Activated CD8-positive, alpha-beta T cell treated with anti-CD3 and anti-CD28 coated beads for 36 hours (primary cell): ENCODE measurements at regions not wholly inside any gene's neighbourhood (a gene's known extent, or its start where the extent isn't known, plus 50 kb on each side); places are given as distances from the start of the nearest gene placed in this dataset.

Experiments used
- ATAC-seq: fragments of 200-7000 bp; cut with Tn5 transposase; one replicate; pipeline ENCODE4 v1.10.0; 2021; ENCODE audit warnings: mild to moderate bottlenecking, moderate library complexity
- CTCF ChIA-PET: fragments of 350-600 bp; sonication (Branson Sonifier 250); formaldehyde crosslinking; loops from one replicate; lab custom pipeline; 2021; ENCODE audit warnings: antibody characterized with exemption; lab: Charles Lee
- POLR2A ChIA-PET: fragments of 350-600 bp; sonication (Branson Sonifier 250); formaldehyde crosslinking; loops from one replicate; lab custom pipeline; 2021; ENCODE audit warnings: antibody characterized with exemption; lab: Charles Lee
- DNase-seq: peaks from one replicate; pipeline ENCODE4 v3.0.0-alpha.2; 2020
- H3K27ac Mint-ChIP-seq: one replicate; pipeline ENCODE4 v1.8.0; 2021; ENCODE audit warnings: mild to moderate bottlenecking, mixed read lengths
- H3K27me3 Mint-ChIP-seq: one replicate; pipeline ENCODE4 v1.8.0; 2021; ENCODE audit warnings: mixed read lengths
- H3K36me3 Mint-ChIP-seq: one replicate; pipeline ENCODE4 v1.8.0; 2021; ENCODE audit warnings: low read depth, mixed read lengths
- H3K4me1 Mint-ChIP-seq: one replicate; pipeline ENCODE4 v1.8.0; 2021; ENCODE audit warnings: low read depth, mixed read lengths
- H3K4me3 Mint-ChIP-seq: one replicate; pipeline ENCODE4 v1.8.0; 2021; ENCODE audit warnings: mild to moderate bottlenecking, moderate library complexity, mixed read lengths
- H3K9me3 Mint-ChIP-seq: one replicate; pipeline ENCODE4 v1.8.0; 2021; ENCODE audit warnings: mixed read lengths
- intact Hi-C: fragments of 100-400 bp; cut with micrococcal nuclease; formaldehyde crosslinking; loops from one replicate; pipeline ENCODE4 v1.10.0; 2022
- TF ChIP-seq, protein P1 (sequence below): fragments of 200-600 bp; IDR thresholded peaks from one replicate; pipeline ENCODE4 v1.8.0; 2022; ENCODE audit warnings: antibody characterized with exemption, mild to moderate bottlenecking

DNA sequence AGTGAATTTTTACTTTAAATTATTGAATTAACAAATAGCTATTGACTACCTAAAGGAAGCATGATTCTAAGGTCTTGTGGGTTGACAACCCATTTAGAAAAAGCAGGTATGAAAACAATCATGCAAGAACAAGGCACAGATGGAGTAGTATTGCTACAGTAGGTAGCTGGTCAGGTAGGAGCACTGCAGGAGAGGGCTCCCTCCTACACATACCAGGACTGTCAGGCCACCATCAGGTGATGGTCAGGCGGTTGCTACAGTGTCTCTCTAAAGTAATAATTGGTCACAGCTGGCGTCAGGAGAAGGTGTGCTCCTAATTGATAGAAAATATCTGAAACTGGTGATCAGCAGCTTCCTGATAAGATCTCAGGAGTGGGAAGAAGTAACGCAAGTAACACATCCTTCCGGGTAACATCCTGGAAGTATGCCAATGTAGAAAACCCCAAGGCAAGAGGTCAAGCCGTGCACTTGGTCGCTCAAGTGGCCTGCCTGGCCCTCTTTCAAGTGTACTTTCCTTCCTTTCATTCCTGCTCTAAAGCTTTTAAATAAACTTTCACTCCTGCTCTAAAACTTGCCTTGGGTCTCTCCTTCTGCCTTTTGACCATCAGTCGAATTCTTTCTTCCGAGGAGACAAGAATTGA lies 486.5 kb downstream of the TMEM114 start:
- H3K4me3 Mint-ChIP-seq = no peak overlapping the region
- no peaks in the 10 kb centered on the region for H3K36me3 Mint-ChIP-seq
- POLR2A ChIA-PET = interaction anchor here (0.7 kb wide), 1 partner anchor 1669 kb away, joined by 3 read pairs; no protein-coding TSS in a partner anchor
- no peak for ATAC-seq
- H3K4me1 Mint-ChIP-seq = no peaks in the 10 kb centered on the region
- CTCF ChIA-PET = no interaction called here
- no peaks in the 10 kb centered on the region for H3K27me3 Mint-ChIP-seq
- intact Hi-C loops = no loop called here
- TF ChIP-seq, protein P1, sequence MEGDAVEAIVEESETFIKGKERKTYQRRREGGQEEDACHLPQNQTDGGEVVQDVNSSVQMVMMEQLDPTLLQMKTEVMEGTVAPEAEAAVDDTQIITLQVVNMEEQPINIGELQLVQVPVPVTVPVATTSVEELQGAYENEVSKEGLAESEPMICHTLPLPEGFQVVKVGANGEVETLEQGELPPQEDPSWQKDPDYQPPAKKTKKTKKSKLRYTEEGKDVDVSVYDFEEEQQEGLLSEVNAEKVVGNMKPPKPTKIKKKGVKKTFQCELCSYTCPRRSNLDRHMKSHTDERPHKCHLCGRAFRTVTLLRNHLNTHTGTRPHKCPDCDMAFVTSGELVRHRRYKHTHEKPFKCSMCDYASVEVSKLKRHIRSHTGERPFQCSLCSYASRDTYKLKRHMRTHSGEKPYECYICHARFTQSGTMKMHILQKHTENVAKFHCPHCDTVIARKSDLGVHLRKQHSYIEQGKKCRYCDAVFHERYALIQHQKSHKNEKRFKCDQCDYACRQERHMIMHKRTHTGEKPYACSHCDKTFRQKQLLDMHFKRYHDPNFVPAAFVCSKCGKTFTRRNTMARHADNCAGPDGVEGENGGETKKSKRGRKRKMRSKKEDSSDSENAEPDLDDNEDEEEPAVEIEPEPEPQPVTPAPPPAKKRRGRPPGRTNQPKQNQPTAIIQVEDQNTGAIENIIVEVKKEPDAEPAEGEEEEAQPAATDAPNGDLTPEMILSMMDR = no peak
- no peak for DNase-seq
- H3K9me3 Mint-ChIP-seq = peaks cover 3% of the 10 kb centered on the region
- H3K27ac Mint-ChIP-seq = no peak overlapping the region

DNA sequence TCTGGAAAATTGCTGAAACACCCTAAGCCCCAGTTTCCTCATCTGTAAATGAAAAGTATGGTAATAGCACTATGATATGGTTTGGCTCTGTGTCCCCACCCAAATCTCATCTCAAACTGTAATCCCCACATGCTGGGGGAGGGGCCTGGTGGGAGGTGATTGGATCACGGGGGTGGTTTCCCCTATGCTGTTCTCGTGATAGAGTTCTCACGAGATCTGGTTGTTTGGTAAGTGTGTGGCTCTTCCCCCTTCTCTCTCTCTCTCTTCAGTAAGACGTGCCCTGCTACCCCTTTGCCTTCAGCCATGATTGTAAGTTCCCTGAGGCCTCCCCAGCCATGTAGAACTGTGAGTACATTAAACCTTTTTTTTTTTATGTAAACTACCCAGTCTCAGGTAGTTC lies 490.7 kb downstream of the TMEM114 start:
- no peak overlapping the region for H3K27ac Mint-ChIP-seq
- H3K4me1 Mint-ChIP-seq = no peaks in the 10 kb centered on the region
- no peaks in the 10 kb centered on the region for H3K36me3 Mint-ChIP-seq
- POLR2A ChIA-PET = no interaction called here
- ATAC-seq = no peak
- TF ChIP-seq, protein P1 = no peak
- intact Hi-C loops = no loop called here
- H3K27me3 Mint-ChIP-seq = no peaks in the 10 kb centered on the region
- CTCF ChIA-PET = no interaction called here
- H3K4me3 Mint-ChIP-seq = no peak overlapping the region
- DNase-seq = no peak
- peaks cover 4% of the 10 kb centered on the region for H3K9me3 Mint-ChIP-seq

DNA sequence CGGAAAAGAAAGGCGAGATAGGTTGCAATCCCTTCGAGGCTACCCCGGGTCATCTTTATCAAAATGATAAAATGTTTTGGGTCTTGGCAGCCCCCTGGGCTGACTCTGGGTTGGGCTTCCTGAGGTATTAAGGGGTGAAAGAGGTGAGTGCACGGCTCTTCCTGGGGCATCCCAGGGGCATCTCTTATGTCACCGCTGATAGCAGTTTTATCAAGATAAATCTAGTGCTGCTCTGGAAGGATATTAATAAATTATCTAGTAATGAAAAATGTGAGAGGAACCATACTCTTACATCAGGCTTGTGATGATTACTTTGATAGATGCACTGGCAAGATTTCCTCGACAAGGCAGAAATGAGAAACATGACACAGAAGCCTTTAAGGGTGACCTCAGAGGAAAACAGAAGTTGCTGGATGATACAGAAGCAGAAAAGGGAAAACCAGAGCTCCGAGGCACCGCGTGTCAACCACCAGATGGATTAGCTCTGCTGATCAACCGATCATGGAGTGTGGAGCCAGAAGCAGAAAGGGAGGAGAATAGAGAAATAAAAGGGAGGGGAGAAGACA lies 491.3 kb downstream of the TMEM114 start:
- Mint-ChIP-seq H3K27me3 (no peaks in the 10 kb centered on the region), H3K27ac (no peak overlapping the region), H3K36me3 (no peaks in the 10 kb centered on the region), H3K4me1 (no peaks in the 10 kb centered on the region), H3K4me3 (no peak overlapping the region), H3K9me3 (peaks cover 3% of the 10 kb centered on the region)
- ATAC-seq (no peak), DNase-seq (no peak)
- CTCF ChIA-PET = no interaction called here
- intact Hi-C loops = no loop called here
- POLR2A ChIA-PET = no interaction called here
- TF ChIP-seq, protein P1 = no peak

DNA sequence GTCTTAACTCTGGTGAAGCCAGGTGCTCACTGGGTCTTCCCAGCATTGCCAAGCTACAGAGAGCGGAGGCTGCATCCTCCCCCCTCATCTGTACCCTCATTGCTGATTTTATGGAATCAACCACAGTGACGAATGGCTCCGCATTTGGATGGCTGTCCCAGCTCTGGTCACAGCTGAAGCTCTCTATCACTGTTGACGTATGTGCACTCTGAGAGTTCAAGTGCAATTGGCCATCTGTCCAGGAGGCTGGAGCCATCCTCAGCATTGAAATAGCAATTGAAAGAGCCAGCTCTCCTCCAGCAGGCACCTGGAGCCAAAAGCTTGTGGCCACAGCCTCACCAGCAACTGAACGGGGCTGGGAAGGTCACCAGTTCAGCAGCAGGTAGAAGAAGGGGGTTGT lies 494.1 kb downstream of the TMEM114 start:
- TF ChIP-seq, protein P1 = no peak
- ChIA-PET CTCF (no interaction called here), POLR2A (no interaction called here)
- no peak overlapping the region for H3K27ac Mint-ChIP-seq
- intact Hi-C loops = no loop called here
- H3K36me3 Mint-ChIP-seq = no peaks in the 10 kb centered on the region
- H3K27me3 Mint-ChIP-seq = no peaks in the 10 kb centered on the region
- DNase-seq (no peak), ATAC-seq (no peak)
- H3K9me3 Mint-ChIP-seq = peaks cover 3% of the 10 kb centered on the region
- no peak overlapping the region for H3K4me3 Mint-ChIP-seq
- no peaks in the 10 kb centered on the region for H3K4me1 Mint-ChIP-seq

DNA sequence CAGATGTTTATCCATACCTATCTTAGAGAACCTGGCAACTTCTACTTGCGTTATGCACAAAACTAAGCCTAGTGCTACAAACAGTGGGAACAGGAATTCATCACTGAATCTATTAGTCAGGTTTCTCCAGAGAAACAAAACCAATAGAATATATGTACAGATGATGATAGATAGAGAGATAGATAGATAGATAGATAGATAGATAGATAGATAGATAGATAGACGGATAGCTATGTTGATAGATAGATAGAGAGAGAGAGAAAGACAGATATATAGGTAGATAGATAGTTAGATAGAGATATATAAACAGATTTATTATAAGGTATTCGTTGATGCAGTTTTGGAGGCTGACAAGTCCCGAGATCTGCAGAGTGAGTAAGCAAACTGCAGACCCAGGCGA lies 495.6 kb downstream of the TMEM114 start:
- POLR2A ChIA-PET = no interaction called here
- TF ChIP-seq, protein P1 = no peak
- H3K4me3 Mint-ChIP-seq = no peak overlapping the region

More for the DNA sequence above, 495.6 kb downstream of the TMEM114 start:
- Mint-ChIP-seq H3K27ac (no peak overlapping the region), H3K9me3 (peaks cover 5% of the 10 kb centered on the region), H3K36me3 (no peaks in the 10 kb centered on the region), H3K4me1 (no peaks in the 10 kb centered on the region), H3K27me3 (no peaks in the 10 kb centered on the region)
- ATAC-seq = no peak
- DNase-seq = no peak
- CTCF ChIA-PET = no interaction called here
- intact Hi-C loops = no loop called here
